NCI-H748 (cell line): ENCODE measurements at regions not wholly inside any gene's neighbourhood (a gene's known extent, or its start where the extent isn't known, plus 50 kb on each side); places are given as distances from the start of the nearest gene placed in this dataset.

Experiments used
- DNase-seq: peaks from one replicate; lab custom pipeline; 2025; ENCODE audit not compliant: unreplicated experiment; lab: John Stamatoyannopoulos, UW

DNA sequence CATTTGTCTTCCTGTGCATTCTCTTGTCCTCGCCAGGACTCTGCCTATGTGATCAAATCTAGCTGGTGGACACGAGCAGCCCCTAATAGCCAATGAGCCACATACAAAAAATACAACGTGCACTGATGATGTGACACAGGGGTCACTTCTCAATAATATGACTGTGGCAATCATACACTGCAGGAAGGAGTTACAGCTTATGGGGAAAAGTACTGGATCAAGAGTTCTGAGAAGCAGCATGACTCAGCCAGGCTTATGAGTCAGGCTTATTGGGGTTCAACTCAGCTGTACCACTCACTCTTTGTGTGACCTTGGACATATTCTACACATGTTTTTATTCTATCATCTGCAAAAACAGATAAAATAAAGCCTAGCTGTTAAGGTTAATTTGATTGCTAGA is 889.4 kb upstream of the TENM4 start:
- DNase-seq = no peak

DNA sequence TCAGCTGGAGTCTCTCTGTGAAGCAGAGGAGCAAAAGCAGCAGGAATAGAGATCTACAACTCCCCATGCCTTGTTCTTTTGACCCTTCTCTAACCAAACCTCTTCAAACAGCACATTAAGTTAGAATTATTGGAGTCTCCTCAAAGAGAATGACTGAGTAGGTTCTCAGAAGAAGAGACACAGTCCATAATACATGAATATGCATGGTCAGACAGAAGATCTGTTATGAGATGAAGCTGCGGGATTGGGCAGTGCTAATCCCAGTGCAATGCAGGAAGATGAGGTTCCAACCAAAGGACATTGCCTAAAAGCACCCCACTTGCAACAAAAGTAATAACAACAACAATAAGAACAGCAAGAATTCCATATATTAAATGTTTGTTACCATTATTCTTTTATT is 887.9 kb upstream of the TENM4 start:
- no peak for DNase-seq

DNA sequence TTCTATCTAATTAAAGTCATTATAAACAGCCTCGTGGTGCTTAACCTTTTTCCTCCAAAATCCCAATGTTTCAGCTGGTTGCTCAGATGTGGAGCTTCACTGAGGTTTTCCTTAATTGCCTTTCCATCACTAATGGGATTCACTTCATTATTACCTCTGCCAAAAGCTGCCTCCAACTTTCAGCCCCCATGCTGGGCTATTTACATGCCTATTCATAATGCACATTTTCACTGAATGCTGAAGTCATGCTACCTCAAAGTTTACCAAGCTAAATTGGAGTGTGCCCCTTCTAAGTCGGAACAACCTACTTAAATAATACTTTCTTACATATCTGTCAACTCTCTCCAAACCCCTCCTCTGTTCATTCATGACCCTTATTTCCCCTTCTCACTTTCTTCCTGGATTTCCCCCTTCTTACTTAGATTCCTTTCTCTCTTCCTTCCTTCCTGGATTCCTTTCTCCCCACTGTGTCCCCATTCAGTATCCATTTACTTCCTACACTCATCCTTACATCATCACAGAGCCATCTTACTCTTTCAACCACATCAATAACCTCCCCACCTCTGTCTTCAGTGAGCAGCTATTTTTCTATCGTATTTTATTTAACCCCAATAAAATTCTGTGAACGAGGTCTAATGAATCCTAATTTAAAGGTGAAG is 887.3 kb upstream of the TENM4 start:
- DNase-seq = no peak

DNA sequence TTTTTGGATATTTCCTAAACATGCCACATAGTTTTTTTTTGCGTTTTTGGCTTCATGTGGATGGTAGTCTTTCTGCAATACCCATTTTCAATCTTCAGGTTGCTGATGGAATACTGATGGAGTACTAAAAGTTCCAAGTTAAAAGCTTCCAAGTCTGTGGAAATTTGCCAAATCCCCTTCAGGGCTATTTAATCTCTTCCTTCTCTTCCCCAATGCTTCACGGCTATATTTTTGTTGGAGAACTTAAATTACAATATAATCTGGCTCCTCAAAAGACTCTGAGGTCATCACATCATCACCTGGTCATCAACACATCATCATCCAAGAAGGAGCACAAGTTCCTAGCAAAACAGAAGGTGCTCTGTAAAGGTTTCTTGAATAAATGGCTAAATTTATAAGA is 881.0 kb upstream of the TENM4 start:
- DNase-seq = no peak

DNA sequence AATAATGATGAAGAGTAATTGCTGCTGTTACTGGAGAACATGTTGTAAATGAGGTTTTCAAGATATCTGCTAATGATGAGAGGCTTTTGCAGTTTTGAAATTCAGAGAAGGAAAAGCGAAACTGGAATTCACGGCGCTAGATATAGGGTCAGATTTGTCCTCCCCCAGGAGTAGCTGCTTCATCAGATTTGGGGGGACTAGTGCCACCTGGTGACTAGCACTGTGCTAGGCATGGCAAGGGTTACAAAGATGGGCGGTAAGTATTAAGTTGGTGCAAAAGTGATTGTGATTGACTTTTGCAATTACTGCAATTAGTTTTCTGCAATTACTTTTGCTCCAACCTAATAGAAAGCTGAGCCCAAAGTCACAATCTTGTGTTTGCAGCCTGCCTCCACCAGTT is 879.9 kb upstream of the TENM4 start:
- DNase-seq = peak; percentile 66

DNA sequence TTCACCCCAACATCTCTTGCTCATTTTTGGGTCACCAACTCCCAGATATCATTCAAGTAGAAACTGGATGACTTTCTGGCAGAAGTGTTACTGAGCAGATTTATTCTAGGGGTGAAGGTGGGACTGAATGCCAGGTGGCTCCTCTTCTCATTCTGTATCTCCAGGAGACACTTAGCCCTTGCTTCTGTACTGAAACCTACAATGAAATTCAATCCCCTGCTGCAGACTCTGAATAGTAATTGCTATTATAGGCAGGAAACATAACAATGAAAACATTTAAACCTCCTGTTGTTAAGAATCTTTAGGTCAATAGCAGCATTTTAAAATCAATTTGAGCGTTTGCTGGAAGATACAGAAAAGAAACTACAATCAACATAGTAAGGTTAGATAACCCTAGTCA is 879.4 kb upstream of the TENM4 start:
- DNase-seq = peak; percentile 84

DNA sequence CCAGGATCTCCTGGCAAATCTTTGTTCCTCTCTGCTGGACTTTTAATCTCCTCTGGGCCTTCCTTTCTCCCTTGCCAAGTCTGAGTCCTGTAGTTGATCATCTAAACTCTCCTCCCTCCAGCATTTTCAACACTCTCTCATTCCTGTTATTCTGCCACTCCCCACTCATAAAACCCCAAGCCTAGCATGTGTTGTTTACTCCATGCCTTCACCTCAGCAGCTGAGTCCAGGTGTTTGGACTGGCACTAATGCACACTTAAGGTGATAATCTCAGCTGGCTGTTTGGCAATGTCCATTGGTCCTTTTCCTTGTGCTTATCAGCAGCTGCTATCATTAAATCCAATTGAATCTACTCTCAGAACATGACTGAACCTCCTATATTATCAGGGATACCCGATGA is 876.8 kb upstream of the TENM4 start:
- peak; percentile 79 for DNase-seq

DNA sequence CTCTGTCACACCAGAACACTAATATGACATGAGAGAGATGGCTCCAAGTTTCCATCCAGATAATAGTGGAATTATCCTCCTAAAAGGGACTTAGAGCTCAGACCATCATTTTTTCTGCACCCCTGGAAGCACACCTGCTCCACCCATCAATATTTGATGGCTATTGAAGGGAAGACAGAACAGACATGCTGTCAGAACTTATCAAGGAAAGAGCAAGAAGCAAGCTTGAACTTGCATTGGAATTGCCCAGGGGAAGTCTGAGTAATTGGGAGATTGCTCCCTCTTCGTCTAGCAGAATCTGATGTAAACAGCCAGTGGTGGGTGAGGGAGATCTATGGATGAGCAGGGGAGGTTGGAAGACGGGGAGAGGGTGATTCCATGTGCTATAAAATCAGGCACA is 874.4 kb upstream of the TENM4 start:
- DNase-seq = no peak

DNA sequence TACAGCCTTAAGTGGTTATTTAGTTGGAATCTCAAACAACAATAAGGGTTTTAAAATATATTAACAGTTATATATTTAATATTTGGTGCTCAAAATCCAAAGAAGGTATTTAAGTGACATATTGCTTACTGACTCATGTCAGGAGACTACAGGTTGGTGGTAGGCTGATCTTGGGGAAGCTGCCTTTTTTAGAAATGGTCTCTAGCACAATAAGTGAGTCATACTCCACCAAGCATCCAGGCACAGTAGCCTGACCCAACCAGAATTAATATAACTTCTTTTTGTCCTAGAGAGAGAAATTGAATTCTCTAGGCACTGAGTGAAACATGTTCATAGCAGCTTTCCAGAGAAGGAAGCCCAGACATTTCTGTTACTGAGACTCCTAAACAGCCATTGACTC is 868.5 kb upstream of the TENM4 start:
- DNase-seq = no peak

DNA sequence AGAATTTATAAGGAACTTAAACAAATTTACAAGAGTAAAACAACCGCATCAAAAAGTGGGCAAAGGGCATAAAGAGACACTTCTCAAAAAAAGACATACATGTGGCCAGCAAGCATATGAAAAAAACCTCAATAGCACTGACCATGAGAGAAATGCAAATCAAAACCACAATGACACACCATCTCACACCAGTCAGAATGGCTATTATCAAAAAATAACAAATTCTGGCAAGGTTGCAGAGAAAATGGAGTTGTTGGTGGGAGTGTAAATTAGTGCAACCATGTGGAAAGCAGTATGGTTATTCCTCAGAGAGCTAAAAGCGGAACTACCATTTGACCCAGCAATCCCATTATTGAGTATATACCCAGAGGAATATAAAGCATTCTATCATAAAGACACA is 866.8 kb upstream of the TENM4 start:
- no peak for DNase-seq

DNA sequence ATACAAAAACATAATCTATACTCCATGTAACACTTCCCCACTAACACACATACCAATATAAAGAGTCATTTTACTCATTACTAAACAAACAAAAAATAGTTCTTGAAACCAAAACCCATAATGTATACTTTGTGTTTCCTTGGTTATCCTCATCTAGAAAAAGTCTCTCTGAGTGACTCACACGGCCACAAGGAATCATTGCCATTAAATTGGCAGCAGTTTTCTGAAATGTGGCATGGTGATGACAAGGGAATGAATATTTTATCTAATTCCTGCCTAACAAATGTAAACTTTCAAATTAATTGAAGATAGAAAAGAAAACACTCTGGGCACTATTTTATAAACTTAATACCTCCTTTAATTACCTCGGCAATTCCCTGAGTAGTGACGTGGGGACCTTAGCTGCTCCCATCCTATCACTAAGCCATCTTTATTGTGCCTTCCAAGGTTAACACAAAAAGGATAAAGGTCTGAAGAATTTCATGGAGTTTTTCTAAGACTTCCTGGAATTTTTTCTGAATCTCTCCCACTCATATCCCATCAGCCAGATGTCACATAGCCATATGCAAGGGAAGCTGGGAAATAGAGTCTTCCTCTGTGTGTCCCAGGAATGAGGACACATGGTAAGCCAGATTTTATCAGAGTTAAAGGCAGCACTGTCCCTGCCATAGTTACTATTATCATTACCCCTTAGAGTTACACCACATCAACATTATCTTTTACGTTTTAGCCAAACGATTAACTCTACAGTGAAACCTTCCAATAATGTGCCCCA is 857.2 kb upstream of the TENM4 start:
- no peak for DNase-seq

DNA sequence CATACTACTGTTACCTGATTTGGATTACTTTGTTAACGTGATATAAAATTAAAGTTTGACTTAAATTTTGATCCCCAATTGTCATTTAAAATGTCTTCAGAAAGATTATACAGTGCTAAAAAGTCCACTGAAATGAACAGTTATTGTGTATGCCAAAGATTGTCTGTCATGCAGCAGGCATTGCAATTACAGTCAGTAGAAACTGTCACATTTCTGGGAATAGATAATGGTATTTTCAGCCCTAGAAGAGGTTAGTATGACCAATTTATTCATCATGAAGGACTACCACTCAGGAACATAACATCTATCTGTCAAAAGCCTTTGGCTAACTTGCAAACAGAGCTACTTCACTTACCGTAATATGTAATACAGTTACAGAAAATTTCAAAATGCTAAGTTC is 852.5 kb upstream of the TENM4 start:
- no peak for DNase-seq

DNA sequence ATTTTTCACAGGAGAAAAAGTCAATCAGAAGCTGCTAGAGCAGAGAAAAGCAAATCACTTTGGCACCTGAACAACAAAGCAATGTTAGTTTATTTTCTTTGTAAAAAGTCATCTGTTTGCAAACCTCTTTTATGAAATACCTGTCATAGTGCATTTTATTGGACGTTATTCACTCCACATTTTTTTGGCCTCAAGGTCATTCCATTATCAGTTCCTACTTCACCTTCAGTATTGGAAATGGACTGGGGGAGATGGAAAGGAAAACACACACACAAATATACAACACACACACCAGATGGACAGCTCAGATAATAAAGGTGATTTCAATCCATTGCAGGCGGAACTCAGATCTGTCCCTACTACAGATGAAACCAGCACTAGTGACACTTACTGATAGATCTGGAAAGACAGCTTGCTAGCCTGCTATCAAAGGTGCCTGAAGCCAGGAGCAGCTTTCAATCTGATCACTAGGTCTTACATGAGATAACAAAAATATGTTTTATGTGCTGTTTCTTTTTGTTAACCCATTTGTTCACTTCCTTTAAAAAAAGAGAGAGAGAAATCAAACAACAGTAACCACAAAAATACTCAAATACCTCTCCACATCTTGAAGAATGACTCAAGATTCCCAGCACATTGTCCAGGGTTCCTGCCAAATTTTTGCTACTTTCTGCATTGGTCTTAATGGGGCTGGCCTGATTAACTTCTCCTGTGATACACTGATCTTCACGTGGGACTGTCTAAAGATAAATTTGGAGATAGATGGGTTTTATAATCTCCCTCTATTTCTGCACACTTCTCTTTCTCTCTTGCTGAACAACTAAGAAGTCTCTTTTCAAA is 844.3 kb upstream of the TENM4 start:
- DNase-seq = no peak

DNA sequence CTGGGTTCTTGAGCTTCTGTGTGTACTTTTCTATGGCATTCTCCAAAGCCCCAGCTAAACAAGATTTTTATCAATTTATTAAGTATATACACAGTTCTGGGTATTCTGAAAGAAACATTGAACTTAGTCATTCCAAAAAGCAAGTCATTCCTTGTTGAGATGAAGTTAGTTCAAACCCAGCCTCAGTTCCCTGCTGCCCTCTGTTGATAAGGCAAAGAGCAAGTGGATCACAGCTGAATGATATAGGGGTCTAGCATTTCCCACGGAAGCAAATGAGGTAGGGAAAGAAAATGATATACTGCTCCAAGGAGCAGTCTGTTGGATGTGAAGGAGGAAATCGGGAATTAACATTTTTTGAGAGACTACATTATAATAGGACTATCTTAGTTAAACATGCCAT is 841.8 kb upstream of the TENM4 start:
- DNase-seq = no peak

DNA sequence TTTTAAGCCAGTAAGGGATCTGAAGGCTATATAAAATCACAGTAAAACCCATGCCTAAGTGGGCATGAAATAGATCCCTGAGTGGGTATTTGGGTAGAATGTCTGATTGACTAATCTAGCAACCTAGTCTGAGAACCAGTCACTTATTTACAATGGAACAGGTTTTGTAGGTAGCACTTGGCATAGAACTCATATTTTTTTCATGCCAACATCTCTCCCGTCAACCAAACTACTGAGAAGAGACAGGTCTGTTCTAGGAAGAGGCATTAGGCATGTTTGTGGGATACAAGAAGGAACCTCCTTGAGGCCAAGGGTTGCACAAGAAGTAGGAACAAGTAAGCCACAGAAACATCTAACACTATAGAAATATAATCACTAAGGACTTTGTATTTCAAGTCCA is 840.4 kb upstream of the TENM4 start:
- DNase-seq = no peak

DNA sequence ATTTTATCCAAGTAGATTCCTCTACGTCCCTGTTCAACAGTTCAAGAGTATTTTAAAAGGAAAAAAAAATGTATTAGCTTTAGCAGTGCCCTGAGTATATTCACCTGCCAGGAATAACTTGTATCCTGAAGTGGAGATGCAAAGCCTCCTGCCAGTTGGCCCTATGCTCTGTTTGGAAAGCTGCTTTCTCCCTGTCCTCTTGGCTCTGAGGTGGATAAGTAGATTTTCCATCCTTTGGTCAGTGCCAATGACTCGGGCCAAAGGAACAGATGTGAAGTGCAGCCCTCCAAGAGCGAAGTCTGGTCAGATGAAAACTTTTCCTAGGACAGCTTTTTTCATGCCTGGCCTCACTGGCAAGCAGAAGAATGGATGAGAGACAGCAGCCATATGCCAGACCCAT is 839.9 kb upstream of the TENM4 start:
- no peak for DNase-seq

DNA sequence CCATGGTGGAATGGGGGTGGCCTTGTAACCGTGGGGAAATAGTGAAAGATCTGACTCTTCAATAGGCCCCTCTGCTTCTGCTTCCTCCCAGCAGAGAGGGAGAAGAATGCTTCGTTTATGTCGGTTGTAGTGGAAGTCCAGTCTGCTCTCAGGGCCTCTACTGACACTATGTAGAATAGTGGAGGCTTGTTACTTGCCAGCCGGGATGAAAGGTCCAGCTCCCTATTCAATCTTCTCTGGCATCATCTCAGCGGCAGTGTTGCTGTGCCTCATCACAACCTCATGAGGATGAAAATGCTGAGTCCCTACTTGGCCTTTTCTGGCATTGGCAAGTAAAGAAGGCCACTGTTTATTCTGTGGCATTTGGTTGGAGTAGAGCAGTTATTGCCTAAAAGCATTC is 820.9 kb upstream of the TENM4 start:
- no peak for DNase-seq

DNA sequence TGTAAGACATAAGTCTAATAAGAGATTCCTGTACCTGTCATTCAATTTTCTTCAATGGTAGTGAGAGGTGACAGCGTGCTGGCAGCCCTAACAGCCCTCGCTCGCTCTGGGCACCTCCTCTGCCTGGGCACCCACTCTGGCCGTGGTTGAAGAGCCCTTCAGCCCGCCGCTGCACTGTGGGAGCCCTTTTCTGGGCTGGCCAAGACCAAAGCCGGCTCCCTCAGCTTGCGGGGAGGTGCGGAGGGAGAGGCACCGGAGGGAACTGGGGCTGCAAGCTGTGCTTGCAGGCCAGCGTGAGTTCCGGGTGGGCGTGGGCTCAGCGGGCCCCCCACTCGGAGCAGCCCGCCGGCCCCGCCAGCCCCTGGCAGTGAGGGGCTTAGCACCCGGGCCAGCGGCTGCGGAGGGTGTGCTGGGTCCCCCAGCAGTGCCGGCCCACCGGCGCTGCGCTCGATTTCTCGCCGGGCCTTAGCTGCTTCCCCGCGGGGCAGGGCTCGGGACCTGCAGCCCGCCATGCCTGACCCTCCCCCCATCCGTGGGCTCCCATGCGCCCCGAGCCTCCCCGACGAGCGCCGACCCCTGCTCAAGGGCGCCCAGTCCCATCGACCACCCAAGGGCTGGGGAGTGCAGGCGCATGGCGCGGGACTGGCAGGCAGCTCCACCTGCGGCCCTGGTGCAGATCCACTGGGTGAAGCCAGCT is 816.6 kb upstream of the TENM4 start:
- peak; percentile 8 for DNase-seq

DNA sequence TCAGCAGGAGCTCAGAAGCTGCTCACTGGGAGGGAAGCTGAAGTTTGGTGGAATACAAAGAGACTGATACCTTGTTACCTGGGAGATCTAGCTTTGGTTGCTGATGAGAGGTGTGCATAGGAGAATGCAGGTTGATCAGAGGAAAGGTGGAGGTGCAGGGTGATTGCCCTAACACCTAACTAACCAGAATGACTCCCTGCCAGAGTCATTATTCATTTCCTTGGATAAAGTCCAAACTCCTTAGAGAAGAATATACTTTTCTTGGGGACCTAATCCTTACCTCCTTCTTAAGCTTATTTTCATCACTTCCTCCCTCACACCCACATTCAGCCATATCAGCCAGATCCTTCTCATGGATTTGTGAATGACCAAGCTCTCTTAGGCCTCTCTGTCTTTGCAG is 814.2 kb upstream of the TENM4 start:
- DNase-seq = no peak

DNA sequence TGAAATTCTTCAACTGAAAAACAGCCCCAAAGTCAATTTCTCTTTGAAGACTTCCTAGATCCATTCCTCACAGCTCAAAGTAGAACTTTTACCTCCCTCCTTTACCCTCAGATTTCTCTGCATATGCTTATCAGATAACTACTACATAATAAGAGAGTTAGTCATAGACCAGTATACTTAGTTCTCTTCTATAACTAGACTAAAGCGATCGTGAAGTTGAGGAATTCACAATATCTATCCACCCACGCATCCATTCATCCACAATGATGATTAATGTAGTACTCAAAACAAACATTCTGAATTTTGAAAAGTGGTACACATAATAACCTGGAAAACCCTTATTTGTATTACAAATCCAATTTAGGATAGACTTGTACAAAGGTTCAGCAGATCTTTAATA is 800.9 kb upstream of the TENM4 start:
- DNase-seq = no peak

DNA sequence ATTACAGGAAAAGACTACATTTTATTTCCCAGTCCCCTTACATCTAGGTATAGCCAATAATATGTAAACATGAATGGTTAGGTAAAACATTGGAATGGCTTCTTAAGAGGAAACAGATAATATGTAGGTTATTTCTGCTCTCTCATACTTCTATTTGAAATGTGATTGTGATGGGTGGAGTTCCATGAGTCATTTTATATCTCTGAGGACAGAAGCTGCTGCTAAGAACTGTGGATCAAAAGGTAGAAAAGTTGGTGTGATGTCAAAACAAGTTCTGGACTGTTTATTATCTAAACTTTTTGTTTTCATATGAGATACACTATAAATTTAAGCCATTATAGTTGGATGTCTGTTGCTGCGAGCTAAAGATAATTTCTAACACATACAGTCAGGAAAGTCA is 799.4 kb upstream of the TENM4 start:
- DNase-seq = no peak
